HG02759 (cell line): ENCODE measurements at regions not wholly inside any gene's neighbourhood (a gene's known extent, or its start where the extent isn't known, plus 50 kb on each side); places are given as distances from the start of the nearest gene placed in this dataset.

Source experiments
- ATAC-seq: cut with Tn5 transposase; IDR thresholded peaks from one replicate; pipeline ENCODE4 v1.9.1; 2021; ENCODE audit warnings: mild to moderate bottlenecking, moderate library complexity; ENCODE audit not compliant: unreplicated experiment

GRCh38 chr2:19238440-19239060 lies 119.9 kb downstream of the OSR1 start:
- no peak for ATAC-seq

GRCh38 chr2:19235308-19235707 lies 123.1 kb downstream of the OSR1 start:
- no peak for ATAC-seq

DNA sequence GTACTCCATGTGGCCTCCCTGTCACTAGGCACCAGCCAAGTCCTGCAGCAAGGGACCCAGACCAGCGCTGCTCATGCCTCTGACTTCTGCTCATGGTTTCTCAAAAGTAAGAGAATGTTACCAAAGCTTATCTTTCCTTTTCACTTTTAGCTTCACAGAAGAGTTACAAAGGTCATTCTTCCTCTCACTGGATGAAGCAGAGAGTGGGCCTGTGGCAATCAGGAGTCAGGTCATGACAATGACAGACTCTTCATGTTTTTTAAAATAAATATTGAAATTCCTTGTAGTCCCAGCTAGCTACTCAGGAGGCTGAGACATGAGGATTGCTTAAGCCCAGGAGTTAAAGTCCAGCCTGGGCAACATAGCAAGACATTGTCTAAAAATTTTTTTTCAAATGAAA lies 126.1 kb downstream of the OSR1 start:
- no peak for ATAC-seq

GRCh38 chr2:19231625-19232024 lies 126.8 kb downstream of the OSR1 start:
- ATAC-seq: no peak

DNA sequence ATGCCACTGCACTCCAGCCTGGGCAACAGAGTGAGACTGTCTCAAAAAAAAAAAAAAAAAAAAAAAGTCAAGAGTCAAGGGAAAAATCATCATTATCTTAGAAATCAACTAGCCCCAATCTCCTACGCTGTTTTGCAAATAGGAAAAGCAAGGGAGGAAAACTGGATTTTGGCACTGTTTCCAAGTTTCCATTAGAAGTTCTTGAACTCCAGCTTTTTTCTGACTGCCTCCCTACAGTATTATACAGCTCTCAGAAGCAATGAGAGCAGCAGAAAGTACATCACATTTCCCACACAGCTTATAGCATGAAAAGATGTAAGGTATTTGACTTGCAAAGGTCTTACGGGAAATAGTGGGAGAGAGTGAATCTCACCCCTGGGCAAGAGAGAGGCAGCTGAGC lies 127.8 kb downstream of the OSR1 start:
- ATAC-seq: no peak

GRCh38 chr2:19228715-19229114 lies 129.7 kb downstream of the OSR1 start:
- no peak for ATAC-seq

GRCh38 chr2:19228181-19228593 lies 130.2 kb downstream of the OSR1 start:
- no peak for ATAC-seq

GRCh38 chr2:19226871-19227270 lies 131.6 kb downstream of the OSR1 start:
- ATAC-seq: no peak

GRCh38 chr2:19226386-19226785 lies 132.0 kb downstream of the OSR1 start:
- no peak for ATAC-seq

- ATAC-seq: no peak
Measured at GRCh38 chr2:19225931-19226330, 132.5 kb downstream of the OSR1 start.

DNA sequence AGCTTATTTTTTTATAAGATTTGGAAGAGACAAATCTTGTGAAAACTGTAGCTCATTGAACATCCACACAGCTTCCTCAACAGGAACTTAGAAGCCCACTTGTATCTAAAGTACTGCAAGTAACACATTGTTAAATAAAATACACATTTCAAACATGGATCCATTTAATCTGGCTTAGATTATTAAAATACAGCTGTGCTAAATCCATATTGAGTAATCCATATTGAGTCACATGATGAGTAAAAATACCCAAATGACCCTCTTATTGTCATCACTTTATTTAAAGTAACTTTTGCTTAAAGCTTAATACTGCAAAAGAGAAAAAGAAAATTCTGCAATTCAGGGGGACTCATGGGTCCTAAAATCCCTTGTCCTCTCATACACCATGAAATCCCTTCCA lies 133.3 kb downstream of the OSR1 start:
- ATAC-seq: no peak

DNA sequence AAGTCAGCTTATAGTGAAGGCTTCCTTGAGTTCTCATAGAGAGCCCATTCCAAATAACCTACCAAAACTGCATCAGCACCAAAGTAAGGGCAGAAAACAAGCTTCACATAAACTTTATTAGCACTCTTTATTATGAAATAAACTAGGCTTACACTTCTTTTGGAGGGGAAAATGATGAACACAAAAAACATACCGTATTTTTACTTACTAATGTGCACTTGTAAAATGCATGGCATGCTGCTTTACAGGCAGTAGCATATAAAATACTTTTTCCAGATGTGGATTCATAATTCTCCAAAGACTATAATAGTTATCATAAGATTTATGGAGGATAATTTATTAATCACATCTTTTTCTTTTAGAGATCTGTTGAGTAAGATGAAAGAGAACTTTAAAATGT lies 133.9 kb downstream of the OSR1 start:
- ATAC-seq: no peak

DNA sequence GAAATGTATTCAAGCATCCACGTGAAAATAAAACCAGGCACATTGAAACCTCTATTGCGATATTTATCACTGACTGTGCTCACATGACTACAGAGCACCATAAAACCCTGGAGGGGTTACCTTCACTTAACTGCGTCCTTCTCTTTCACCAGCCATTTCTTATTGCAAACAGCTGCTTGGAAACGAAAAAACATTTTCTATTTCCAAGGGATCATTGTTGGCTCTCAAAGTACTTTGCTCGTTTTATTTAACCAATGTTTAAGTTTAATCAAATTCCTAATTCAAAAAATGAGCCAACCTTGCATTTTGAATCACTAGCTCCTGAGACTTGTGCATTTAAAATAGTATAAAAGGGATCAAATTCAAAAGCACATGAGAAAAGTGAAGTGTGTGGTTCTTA lies 134.4 kb downstream of the OSR1 start:
- no peak for ATAC-seq

DNA sequence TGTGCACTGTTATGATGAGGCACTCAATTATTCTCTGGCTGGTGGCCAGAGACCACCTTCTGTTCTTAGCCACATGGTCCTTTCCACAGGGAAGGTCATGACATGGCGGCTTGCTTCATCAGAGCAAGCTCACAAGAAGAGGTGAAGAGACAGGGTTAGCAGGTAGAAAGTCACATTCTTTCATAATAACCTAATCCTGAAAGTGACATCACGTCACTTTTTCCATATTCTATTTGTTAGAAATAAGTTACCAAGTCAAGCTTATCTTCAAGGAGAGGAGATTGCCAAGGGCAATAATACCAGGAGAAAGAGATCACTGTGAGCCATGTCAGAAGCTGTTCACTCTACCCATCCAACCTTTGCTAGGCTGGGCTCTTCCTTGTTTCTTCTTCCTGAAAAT lies 139.4 kb downstream of the OSR1 start:
- ATAC-seq: no peak

- no peak for ATAC-seq
Measured at GRCh38 chr2:19218166-19218565, 140.3 kb downstream of the OSR1 start.

- ATAC-seq: no peak
Measured at GRCh38 chr2:19216676-19217602, 141.5 kb downstream of the OSR1 start.

- ATAC-seq: no peak
Measured at GRCh38 chr2:19216238-19216637, 142.2 kb downstream of the OSR1 start.

GRCh38 chr2:19214682-19215391 lies 143.6 kb downstream of the OSR1 start:
- no peak for ATAC-seq

DNA sequence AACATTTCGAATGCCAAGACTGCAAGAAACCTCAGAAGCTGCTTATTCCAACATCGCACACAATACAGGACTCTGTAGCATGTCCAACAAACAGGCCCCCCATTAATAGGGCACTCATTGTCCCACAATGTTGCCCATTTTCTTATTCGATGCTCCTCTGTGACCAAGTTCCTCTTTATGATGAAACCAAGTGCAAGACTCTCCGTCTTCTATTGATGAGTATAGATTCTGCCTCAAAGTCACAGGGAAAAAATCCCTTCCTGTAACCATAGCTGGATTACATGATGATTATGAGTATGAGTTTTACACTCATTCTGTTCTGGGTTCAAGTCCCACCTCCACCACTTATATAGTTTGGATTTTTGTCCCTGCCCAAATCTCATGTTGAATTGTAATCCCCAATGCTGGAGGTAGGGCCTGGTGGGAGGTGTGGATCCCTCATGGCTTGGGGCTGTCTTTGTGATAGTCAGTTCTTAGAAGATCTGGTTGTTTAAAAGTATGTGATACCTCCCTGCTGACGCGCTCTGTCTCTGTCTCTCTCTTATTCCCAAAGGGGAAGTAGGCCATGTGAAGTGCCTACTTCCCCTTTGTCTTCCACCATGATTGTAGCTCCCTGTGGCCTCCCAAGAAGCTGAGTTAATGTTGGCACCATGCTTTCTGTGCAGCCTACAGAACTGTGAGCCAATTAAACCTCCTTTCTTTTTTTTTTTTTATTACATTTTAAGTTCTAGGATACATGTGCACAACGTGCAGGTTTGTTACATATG lies 148.7 kb downstream of the OSR1 start:
- ATAC-seq: no peak

GRCh38 chr2:19208479-19209199 lies 149.8 kb downstream of the OSR1 start:
- no peak for ATAC-seq
